GM04503 (cell line): ENCODE measurements at regions not wholly inside any gene's neighbourhood (a gene's known extent, or its start where the extent isn't known, plus 50 kb on each side); places are given as distances from the start of the nearest gene placed in this dataset.
"Not testable (repeated sequence)": the region's sequence is repeated elsewhere in the genome, so short reads cannot be mapped to it uniquely, and the experiment has no call there.

Experiments
- DNase-seq: peaks from one replicate; pipeline ENCODE4 v3.0.0-alpha.2; 2012; ENCODE audit warnings: low read depth

GRCh38 chr17:53633856-53634255 lies 188.9 kb upstream of the KIF2B start:
- no peak for DNase-seq

- DNase-seq: no peak
These were observed 191.2 kb upstream of the KIF2B start for GRCh38 chr17:53631486-53631885.

- DNase-seq: no peak
These were observed 192.1 kb upstream of the KIF2B start for GRCh38 chr17:53630638-53631037.

DNA sequence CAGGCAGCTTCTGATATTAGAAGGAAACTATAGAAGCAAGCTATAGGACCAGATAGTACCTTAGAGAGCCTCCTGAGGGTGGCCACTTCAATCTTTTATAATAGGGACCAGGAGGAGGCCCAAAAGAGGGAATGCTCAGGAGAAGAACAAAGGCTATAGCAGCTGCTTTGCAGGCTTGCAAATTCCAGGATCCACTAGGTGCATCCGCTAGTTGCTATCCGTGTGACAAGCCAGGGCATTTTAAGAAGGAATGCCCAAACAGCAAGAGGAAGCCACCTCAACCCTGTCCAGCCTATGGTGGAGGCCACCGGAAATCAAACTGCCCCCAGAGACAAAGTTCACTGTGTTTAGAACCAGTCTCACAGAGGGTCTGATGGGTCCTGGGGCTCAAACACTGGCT lies 192.6 kb upstream of the KIF2B start:
- DNase-seq: no peak

GRCh38 chr17:53629188-53629587 lies 193.5 kb upstream of the KIF2B start:
- DNase-seq: no peak

GRCh38 chr17:53628011-53628410 lies 194.7 kb upstream of the KIF2B start:
- DNase-seq: peak; percentile 4

GRCh38 chr17:53627511-53627910 lies 195.2 kb upstream of the KIF2B start:
- peak; percentile 49 for DNase-seq

DNA sequence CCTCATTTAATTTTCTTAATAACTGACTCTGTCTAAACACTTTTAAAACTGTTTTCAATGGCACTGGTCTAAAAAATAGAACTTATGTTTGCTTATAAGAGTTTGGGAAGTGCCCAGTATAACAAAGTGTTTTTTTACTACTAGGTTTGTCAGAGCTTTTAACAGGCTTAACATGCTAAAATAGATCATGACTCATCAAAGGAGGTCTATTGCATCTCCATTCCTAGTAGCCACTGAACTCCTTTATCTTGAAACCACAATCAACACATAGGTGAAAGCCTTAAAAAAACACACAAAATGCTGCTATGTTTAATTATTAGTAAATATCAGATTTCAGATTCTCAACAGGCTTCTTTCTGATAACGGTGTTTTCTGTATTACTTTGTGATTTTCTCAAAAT lies 196.4 kb upstream of the KIF2B start:
- DNase-seq: peak; percentile 30

GRCh38 chr17:53619025-53619424 lies 203.7 kb upstream of the KIF2B start:
- DNase-seq: no peak

DNA sequence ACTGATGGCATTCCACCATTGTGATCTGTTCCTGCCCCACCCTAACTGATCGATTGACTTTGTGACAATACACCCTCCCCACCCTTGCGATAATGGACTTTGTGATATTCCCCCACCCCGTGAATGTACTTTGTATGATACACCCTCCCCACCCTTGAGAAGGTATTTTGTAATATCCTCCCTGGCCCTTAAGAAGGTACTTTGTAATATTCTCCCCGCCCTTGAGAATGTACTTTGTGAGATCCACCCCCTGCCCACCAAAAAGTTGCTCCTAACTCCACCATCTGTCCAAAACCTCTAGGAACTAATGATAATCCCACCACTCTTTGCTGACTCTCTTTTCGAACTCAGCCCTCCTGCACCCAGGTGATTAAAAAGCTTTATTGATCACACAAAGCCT lies 214.5 kb upstream of the KIF2B start:
- DNase-seq: not testable (repeated sequence)

DNA sequence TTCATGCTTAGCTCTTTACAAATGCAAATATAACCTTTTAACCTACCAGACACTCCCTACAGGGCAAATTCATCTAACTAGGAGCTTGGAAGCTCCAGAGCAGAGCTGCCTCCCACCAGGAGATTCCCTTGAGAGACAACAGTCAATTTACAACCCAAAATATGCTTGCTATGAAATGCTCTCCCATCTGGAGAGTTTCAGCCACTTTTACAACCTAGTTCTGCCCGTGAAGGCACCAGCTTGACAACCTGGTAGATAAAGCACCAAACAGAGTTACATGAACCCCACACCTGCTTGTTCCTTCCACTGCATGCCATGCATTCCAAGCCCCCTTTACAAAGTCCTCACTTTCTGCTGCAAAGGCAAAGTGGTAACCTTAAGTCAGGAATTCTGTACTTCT lies 215.3 kb upstream of the KIF2B start:
- no peak for DNase-seq

DNA sequence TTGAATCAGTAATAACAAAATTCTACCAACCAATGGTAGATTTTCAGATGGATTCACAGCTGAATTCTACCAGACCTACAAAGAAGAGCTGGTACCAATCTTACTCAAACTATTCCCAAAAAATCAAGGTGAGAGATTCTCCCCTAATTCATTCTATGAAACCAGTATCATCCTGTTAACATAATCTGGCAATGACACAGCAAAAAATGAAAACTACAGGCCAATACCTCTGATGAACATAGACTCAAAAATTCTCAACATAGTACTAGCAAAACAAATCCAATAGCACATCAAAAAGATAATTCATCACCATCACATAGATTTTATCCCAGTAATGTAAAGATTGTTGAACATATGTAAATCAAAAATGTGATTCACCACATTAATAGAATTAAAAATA lies 234.4 kb upstream of the KIF2B start:
- DNase-seq: no peak

- no peak for DNase-seq
These were observed 248.7 kb upstream of the KIF2B start for GRCh38 chr17:53574038-53574437.

DNA sequence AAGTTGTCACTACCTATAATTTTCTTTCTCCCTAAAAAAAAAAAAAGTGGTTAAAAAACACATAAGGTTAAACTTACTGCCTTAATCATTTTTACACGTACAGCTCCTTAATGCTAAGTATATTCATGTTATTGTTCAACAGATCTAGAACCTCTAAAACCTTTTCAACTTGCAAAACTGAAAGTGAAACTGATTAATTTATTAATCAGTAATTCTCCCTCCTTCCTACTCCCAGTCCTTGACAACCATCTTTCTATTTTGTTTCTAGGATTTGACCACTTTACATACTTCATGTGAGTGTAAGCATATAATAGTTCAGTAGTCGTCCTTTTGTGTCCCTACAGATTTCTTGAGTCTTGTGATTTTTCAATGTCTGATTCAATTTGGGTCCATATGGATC lies 251.4 kb upstream of the KIF2B start:
- no peak for DNase-seq

- no peak for DNase-seq
These were observed 252.0 kb upstream of the KIF2B start for GRCh38 chr17:53570731-53571130.

DNA sequence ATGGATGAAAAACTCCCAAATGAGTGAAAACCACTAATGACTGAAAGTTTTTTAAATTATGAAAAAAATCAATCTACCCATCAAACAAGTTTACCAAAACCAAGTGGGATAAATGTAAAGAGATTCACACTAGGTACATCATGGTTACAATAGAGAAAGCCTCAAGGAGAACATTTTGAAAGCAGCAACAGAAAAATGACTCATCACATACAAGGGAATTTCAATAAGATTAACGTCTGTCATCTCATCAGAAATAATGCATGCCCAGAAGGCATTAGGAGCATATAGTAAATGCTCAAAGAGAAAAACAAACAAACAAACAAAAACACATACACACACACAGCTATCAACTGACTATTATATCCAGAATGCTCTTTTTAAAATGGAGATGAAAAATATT lies 261.8 kb upstream of the KIF2B start:
- DNase-seq: no peak

- DNase-seq: no peak
These were observed 274.5 kb upstream of the KIF2B start for GRCh38 chr17:53548252-53548651.

DNA sequence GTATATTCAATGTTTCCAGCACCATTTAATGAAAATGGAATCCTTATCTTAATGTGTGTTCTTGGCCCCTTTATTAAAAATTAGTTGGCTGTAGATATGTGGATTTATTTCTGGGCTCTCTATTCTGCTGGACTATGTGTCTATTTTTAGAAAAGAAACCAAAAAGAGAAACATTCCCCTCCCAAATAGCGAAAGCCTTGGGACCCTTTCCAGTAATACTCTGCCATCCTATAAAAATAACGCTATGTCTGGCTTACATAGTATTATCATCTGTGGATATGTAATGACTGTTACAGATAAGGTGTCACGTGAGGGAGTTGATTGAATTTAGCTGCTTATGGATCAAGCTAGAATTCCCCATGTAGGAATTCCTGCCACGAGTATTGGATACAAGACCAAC lies 279.3 kb upstream of the KIF2B start:
- no peak for DNase-seq

GRCh38 chr17:53538129-53538617 lies 284.6 kb upstream of the KIF2B start:
- no peak for DNase-seq

DNA sequence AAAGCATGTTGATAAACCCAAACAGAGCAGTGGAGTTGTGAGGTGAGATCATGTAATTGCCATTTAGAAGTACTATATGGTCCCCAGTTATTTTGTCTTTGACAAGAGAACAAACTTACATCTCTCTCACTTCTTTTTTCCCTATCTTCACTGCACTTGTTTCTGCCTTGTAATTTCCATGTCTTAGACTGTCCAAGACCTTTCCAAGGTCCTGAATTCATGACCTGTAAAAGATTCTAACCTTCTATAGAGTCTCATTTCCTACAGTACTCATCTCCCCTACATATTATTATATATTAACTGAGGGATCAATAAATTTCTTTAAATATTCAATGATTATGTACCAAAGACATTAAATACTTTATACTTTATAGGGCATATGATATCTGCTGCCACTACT lies 295.3 kb upstream of the KIF2B start:
- no peak for DNase-seq

GRCh38 chr17:53525590-53525989 lies 297.1 kb upstream of the KIF2B start:
- DNase-seq: no peak

- DNase-seq: peak; percentile 2
These were observed 306.1 kb upstream of the KIF2B start for GRCh38 chr17:53516636-53517035.

DNA sequence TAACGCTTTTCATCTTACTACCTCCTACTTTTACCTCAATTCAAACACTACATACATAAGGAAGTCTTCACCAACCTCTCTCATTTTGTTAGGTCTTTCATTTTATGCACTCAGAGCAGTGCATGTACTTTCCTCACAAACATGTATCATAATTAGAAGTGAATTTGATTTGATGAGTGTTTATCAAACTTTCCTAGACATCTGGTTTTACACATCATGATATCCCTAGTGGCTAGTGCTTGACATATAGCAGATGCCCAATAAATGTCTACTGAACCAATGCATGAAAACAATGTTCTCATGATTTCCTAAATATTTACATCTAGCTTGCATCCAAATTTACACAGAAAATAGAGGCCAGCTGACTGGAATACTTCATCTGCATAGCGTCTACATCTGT lies 323.4 kb upstream of the KIF2B start:
- no peak for DNase-seq

- no peak for DNase-seq
These were observed 326.4 kb upstream of the KIF2B start for GRCh38 chr17:53496356-53496755.

GRCh38 chr17:53492532-53492931 lies 330.2 kb upstream of the KIF2B start:
- no peak for DNase-seq
